ENCODE measurements at regions not wholly inside any gene's neighbourhood (a gene's known extent, or its start where the extent isn't known, plus 50 kb on each side); places are given as distances from the start of the nearest gene placed in this dataset.

DNA sequence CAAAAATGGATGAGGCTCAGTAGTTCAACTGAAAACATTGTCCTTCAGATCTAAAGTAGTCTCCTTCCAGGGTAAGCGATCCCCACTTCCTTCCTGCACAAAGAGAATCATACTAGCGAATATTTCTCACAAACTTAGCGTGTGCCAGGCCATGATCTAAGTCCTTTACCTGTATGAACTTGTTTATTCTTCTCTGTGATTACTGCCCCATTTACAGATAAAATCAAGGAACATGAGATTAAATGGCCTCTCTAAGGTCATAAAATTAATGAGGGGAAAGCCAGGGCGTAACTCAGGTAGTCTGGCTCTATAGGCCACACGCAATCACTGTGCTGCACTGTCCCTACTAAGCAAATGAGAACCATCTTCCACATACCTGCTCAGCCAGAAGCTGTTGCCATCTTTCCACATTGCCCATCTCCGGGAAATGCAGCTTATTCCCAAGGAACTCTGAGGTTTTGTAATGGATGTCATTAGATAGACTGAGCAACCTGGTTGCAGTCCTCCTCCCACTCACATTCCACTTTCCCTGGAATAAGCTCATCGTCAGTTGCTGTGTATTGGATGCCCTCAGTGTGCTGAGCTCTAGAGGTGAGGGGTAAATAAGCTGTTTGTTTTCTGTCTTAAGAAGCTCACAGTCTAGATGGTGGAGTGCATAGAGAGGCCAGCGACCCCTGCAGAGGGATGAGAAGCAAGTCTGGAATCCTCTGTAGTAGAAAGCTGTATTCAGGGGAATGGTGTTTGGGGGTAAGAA lies 146.3 kb downstream of the SNX19 start:
- ATAC-seq (no peak), DNase-seq (no peak)
- intact Hi-C loops (cut with DNase I), result no loop called here
- 85 to 87% methylated on average over 8 of the region's 8 CpGs for WGBS, 2 donors
- H3K36me3 ChIP-seq (replicated peaks in 1 of 2; ENCODE audit: insufficient read depth in 1 of 2, low read depth in 2 of 2), result no peaks in the 10 kb centered on the region
- H3K4me3 ChIP-seq, result no peak overlapping the region
- no peaks in the 10 kb centered on the region for H3K27me3 ChIP-seq
- no peaks in the 10 kb centered on the region for H3K9me3 ChIP-seq
- H3K27ac ChIP-seq, result no peak overlapping the region
- TF ChIP-seq, protein P1, sequence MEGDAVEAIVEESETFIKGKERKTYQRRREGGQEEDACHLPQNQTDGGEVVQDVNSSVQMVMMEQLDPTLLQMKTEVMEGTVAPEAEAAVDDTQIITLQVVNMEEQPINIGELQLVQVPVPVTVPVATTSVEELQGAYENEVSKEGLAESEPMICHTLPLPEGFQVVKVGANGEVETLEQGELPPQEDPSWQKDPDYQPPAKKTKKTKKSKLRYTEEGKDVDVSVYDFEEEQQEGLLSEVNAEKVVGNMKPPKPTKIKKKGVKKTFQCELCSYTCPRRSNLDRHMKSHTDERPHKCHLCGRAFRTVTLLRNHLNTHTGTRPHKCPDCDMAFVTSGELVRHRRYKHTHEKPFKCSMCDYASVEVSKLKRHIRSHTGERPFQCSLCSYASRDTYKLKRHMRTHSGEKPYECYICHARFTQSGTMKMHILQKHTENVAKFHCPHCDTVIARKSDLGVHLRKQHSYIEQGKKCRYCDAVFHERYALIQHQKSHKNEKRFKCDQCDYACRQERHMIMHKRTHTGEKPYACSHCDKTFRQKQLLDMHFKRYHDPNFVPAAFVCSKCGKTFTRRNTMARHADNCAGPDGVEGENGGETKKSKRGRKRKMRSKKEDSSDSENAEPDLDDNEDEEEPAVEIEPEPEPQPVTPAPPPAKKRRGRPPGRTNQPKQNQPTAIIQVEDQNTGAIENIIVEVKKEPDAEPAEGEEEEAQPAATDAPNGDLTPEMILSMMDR (IDR thresholded peaks at IDR 0.05), result no peak
- TF ChIP-seq POLR2A (IDR thresholded peaks at IDR 0.05), result no peak
- no peaks in the 10 kb centered on the region for H3K4me1 ChIP-seq

GRCh38 chr11:130771708-130772107 lies 144.6 kb downstream of the SNX19 start:
- no peaks in the 10 kb centered on the region for H3K36me3 ChIP-seq (replicated peaks in 1 of 2; ENCODE audit: insufficient read depth in 1 of 2, low read depth in 2 of 2)
- TF ChIP-seq, protein P1 (IDR thresholded peaks at IDR 0.05), result no peak
- H3K27me3 ChIP-seq, result no peaks in the 10 kb centered on the region
- H3K4me1 ChIP-seq, result no peaks in the 10 kb centered on the region
- intact Hi-C loops (cut with DNase I), result no loop called here
- WGBS, 2 donors, result 78 to 81% methylated on average over 7 of the region's 7 CpGs
- peak; percentile 36 for ATAC-seq
- peak in 1 of 4 donors; percentile 22 for DNase-seq
- H3K4me3 ChIP-seq, result no peak overlapping the region
- H3K27ac ChIP-seq, result peak overlapping the region in 1 of 4 donors; percentile 8
- no peaks in the 10 kb centered on the region for H3K9me3 ChIP-seq

DNA sequence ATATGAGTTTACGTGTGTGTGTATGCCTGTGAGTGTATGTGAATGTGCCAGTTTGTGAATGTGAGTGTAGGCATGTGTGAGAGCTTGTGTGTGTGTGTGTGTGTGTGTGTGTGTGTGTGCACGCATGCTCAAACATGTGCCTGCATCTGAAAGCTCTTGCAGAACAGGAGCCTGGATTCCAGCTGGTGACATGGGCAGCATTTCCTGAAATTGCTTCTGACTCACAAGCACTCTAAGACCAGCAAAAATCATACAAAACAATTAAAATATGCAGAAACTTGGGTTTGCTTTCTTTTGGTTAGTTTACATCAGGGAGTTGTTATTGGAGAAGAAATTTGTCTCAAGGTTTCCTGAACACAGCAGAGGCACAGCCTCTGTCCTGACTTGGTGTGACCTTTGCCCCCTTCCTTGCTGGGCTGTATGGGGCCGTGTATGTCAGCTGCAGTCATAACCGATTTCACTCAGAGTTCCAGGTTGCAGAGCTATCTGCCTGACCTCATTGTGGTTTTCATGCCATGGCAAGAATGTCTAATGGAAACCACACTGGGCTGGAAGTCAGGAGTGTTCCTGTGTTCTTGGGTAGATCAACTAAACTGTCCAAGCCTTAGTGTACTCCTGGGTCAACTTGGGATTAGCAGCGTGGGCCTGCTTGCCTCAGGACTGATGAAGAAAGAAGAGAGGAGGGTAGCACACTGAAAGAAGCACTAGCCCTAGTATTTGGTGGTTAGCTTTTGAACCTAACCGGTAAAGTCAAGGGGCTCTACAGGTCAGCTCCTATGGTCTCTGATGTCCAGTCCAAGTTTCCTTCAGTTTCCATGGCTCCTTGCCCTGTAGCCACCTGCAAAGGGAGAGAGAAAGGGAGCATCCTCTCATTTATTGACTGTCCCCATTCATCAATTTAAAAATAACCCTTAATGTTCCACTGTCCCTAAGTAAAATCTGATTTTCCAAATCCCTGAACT lies 143.7 kb downstream of the SNX19 start:
- H3K4me1 ChIP-seq, result no peaks in the 10 kb centered on the region
- no peaks in the 10 kb centered on the region for H3K9me3 ChIP-seq
- TF ChIP-seq POLR2A (IDR thresholded peaks at IDR 0.05), result no peak
- TF ChIP-seq, protein P1 (IDR thresholded peaks at IDR 0.05), result no peak
- DNase-seq (peak; percentile 14 to 52 (median 27)), ATAC-seq (peak; percentile 74)
- H3K4me3 ChIP-seq, result no peak overlapping the region
- WGBS, 2 donors, result 49 to 53% methylated on average over 6 of the region's 6 CpGs
- no peaks in the 10 kb centered on the region for H3K27me3 ChIP-seq
- peak overlapping the region in 1 of 4 donors; percentile 8 for H3K27ac ChIP-seq
- intact Hi-C loops (cut with DNase I), result no loop called here
- H3K36me3 ChIP-seq (replicated peaks in 1 of 2; ENCODE audit: insufficient read depth in 1 of 2, low read depth in 2 of 2), result no peaks in the 10 kb centered on the region

- ATAC-seq (no peak), DNase-seq (no peak)
- Histone ChIP-seq H3K27ac (no peak overlapping the region), H3K9me3 (no peaks in the 10 kb centered on the region), H3K36me3 (replicated peaks in 1 of 2; ENCODE audit: insufficient read depth in 1 of 2, low read depth in 2 of 2) (no peaks in the 10 kb centered on the region), H3K4me3 (no peak overlapping the region), H3K27me3 (no peaks in the 10 kb centered on the region), H3K4me1 (no peaks in the 10 kb centered on the region)
- TF ChIP-seq, protein P1 (IDR thresholded peaks at IDR 0.05), result no peak
- no peak for TF ChIP-seq POLR2A (IDR thresholded peaks at IDR 0.05)
- intact Hi-C loops (cut with DNase I), result no loop called here
- 74 to 79% methylated on average over 5 of the region's 5 CpGs for WGBS, 2 donors
Measured at GRCh38 chr11:130773244-130773820, 142.9 kb downstream of the SNX19 start.
